Neural progenitor cell (in vitro differentiated cells): ENCODE measurements at regions not wholly inside any gene's neighbourhood (a gene's known extent, or its start where the extent isn't known, plus 50 kb on each side); places are given as distances from the start of the nearest gene placed in this dataset.

Experiments
- DNase-seq: peaks from one replicate; pipeline ENCODE4 v3.0.0-alpha.2; 2016; ENCODE audit warnings: low spot score
- H2AFZ ChIP-seq: fragments of 200-600 bp; sonication (generic); replicated peaks from 2 replicates; pipeline ENCODE4 v1.6.1; 2016; ENCODE audit warnings: antibody characterized with exemption
- H3F3A ChIP-seq: fragments of 200-600 bp; sonication (generic); 2 replicates; pipeline ENCODE4 v1.6.1; 2016; ENCODE audit warnings: antibody characterized with exemption, low read depth
- H3K27ac ChIP-seq: fragments of 200-600 bp; sonication (generic); 2 replicates; pipeline ENCODE4 v1.5.1; 2016; ENCODE audit warnings: mild to moderate bottlenecking
- H3K27me3 ChIP-seq: fragments of 200-600 bp; sonication (generic); 2 replicates; pipeline ENCODE4 v1.6.1; 2016; ENCODE audit warnings: mild to moderate bottlenecking, moderate library complexity
- H3K36me3 ChIP-seq: fragments of 200-600 bp; sonication (generic); 2 replicates; pipeline ENCODE4 v1.5.1; 2016
- H3K4me1 ChIP-seq: fragments of 200-600 bp; sonication (generic); 2 replicates; pipeline ENCODE4 v1.6.1; 2016; ENCODE audit warnings: mixed run types
- H3K4me2 ChIP-seq: fragments of 200-600 bp; sonication (generic); 2 replicates; pipeline ENCODE4 v1.6.1; 2016
- H3K4me3 ChIP-seq: fragments of 200-600 bp; sonication (generic); 2 replicates; pipeline ENCODE4 v1.5.1; 2016
- H3K79me2 ChIP-seq: fragments of 200-600 bp; sonication (generic); 2 replicates; pipeline ENCODE4 v1.6.1; 2016; ENCODE audit warnings: low read depth
- H3K9ac ChIP-seq: fragments of 200-600 bp; sonication (generic); 2 replicates; pipeline ENCODE4 v1.6.1; 2016
- H3K9me3 ChIP-seq: fragments of 200-600 bp; sonication (generic); 2 replicates; pipeline ENCODE4 v1.5.1; 2016; ENCODE audit warnings: low read depth
- H4K20me1 ChIP-seq: fragments of 200-600 bp; sonication (generic); 2 replicates; pipeline ENCODE4 v1.6.1; 2016; ENCODE audit warnings: low read depth
- H3K27ac Mint-ChIP-seq: 3 replicates; pipeline ENCODE4 v1.8.0; 2021; ENCODE audit warnings: mixed read lengths
- H3K27me3 Mint-ChIP-seq: 2 replicates; pipeline ENCODE4 v1.8.0; 2022; ENCODE audit warnings: low read depth, mild to moderate bottlenecking, inconsistent platforms, moderate library complexity, mixed read lengths; ENCODE audit not compliant: insufficient read depth
- H3K36me3 Mint-ChIP-seq: 3 replicates; pipeline ENCODE4 v1.8.0; 2021; ENCODE audit warnings: mixed read lengths
- H3K4me1 Mint-ChIP-seq: 3 replicates; pipeline ENCODE4 v1.8.0; 2021; ENCODE audit warnings: mixed read lengths
- H3K4me3 Mint-ChIP-seq: 3 replicates; pipeline ENCODE4 v1.8.0; 2021; ENCODE audit warnings: mild to moderate bottlenecking, moderate library complexity, mixed read lengths
- H3K9me3 Mint-ChIP-seq: 3 replicates; pipeline ENCODE4 v1.8.0; 2020; ENCODE audit warnings: mixed read lengths
- EZH2 ChIP-seq: fragments of 200-600 bp; sonication (generic); IDR thresholded peaks from 2 replicates; pipeline ENCODE4 v1.6.1; 2017; ENCODE audit warnings: antibody characterized with exemption, mild to moderate bottlenecking, moderate library complexity
- EZH2phosphoT487 ChIP-seq: fragments of 200-600 bp; sonication (generic); IDR thresholded peaks from 2 replicates; pipeline ENCODE4 v1.6.1; 2017; ENCODE audit warnings: antibody characterized with exemption
- TF ChIP-seq, protein P1 (sequence below): fragments of 200-600 bp; sonication (generic); IDR thresholded peaks from 2 replicates; pipeline ENCODE4 v1.5.1; 2017; ENCODE audit warnings: antibody characterized with exemption, mild to moderate bottlenecking

DNA sequence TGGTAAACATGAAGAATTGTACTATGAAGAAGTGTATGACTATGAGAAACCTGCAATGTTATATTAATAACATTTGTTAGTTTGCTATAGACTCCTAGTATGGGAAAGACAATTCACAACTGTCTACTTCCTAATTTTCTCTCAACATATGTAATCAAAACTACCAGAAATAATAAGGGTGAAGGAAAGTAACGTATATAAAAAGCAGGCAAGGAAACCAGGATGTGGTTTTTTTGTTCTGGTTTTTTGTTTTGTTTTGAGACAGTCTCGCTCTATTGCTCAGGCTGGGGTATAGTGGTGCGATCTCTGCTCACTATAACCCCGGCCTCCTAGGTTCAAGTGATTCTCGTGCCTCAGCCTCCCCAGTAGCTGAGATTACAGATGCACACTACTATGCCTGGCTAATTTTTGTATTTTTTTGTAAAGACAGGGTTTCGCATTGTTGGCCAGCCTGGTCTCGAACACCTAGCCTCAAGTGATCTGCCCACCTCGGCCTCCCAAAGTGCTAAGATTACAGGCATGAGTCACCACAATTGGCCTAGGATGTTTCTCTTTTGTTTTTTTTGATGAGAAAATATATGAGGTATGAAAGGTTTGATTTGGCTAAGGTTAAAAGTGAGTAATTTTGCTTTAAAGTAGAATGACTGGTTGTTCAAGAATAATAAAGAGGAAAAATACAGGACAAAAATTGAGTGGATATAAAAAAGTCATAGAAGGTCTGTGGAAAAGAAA lies 83.1 kb downstream of the PTCHD4 start:
- peaks cover 2% of the 10 kb centered on the region for H3K27me3 Mint-ChIP-seq
- H3K4me3 Mint-ChIP-seq = no peak overlapping the region
- no peak overlapping the region for H3K4me2 ChIP-seq
- H3K4me3 ChIP-seq = no peak overlapping the region
- H3K36me3 ChIP-seq = no peaks in the 10 kb centered on the region
- H3K4me1 ChIP-seq = peaks cover 3% of the 10 kb centered on the region
- H3K27ac ChIP-seq = no peak overlapping the region
- H3K36me3 Mint-ChIP-seq = no peaks in the 10 kb centered on the region
- no peaks in the 10 kb centered on the region for H3K9me3 ChIP-seq
- no peak for DNase-seq
- H3K9ac ChIP-seq = no peak overlapping the region
- H3K9me3 Mint-ChIP-seq = no peaks in the 10 kb centered on the region
- no peaks in the 10 kb centered on the region for H3K79me2 ChIP-seq
- no peak overlapping the region for H2AFZ ChIP-seq
- H3F3A ChIP-seq = no peaks in the 10 kb centered on the region
- H4K20me1 ChIP-seq = no peaks in the 10 kb centered on the region
- H3K27me3 ChIP-seq = no peaks in the 10 kb centered on the region
- peaks cover 7% of the 10 kb centered on the region for H3K4me1 Mint-ChIP-seq
- H3K27ac Mint-ChIP-seq = no peak overlapping the region
- TF ChIP-seq EZH2phosphoT487 (no peak), EZH2 (no peak)
- TF ChIP-seq, protein P1, sequence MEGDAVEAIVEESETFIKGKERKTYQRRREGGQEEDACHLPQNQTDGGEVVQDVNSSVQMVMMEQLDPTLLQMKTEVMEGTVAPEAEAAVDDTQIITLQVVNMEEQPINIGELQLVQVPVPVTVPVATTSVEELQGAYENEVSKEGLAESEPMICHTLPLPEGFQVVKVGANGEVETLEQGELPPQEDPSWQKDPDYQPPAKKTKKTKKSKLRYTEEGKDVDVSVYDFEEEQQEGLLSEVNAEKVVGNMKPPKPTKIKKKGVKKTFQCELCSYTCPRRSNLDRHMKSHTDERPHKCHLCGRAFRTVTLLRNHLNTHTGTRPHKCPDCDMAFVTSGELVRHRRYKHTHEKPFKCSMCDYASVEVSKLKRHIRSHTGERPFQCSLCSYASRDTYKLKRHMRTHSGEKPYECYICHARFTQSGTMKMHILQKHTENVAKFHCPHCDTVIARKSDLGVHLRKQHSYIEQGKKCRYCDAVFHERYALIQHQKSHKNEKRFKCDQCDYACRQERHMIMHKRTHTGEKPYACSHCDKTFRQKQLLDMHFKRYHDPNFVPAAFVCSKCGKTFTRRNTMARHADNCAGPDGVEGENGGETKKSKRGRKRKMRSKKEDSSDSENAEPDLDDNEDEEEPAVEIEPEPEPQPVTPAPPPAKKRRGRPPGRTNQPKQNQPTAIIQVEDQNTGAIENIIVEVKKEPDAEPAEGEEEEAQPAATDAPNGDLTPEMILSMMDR = no peak

DNA sequence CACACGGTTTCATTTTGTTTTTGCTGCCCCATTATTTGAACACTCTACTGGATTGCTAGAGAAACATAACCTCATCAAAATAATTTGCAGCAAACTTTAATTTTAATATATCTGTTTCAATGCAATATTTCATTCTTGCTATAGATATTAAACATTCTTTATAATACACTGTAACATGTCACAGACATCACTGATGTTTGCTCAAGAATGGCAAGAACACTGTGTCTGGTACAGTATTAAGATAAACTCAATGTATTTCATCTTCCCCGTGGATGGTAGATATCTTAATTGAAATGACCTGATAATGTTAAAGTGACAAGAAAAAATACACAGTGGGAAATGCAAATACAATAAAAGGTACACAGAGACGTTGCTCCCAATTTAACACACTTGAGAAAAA lies 86.0 kb downstream of the PTCHD4 start:
- no peak overlapping the region for H3K4me3 Mint-ChIP-seq
- Histone ChIP-seq H3K27me3 (no peaks in the 10 kb centered on the region), H3K9me3 (no peaks in the 10 kb centered on the region), H2AFZ (no peak overlapping the region), H3K36me3 (no peaks in the 10 kb centered on the region), H3K27ac (no peak overlapping the region), H3K4me1 (peaks cover 3% of the 10 kb centered on the region), H3K79me2 (no peaks in the 10 kb centered on the region), H3K4me3 (no peak overlapping the region), H3F3A (no peaks in the 10 kb centered on the region), H3K4me2 (no peak overlapping the region), H4K20me1 (no peaks in the 10 kb centered on the region), H3K9ac (no peak overlapping the region)
- H3K4me1 Mint-ChIP-seq = peaks cover 7% of the 10 kb centered on the region
- DNase-seq = no peak
- H3K27ac Mint-ChIP-seq = no peak overlapping the region
- no peaks in the 10 kb centered on the region for H3K9me3 Mint-ChIP-seq
- TF ChIP-seq EZH2phosphoT487 = no peak
- no peak for TF ChIP-seq EZH2
- TF ChIP-seq, protein P1 = no peak
- H3K27me3 Mint-ChIP-seq = peaks cover 2% of the 10 kb centered on the region
- H3K36me3 Mint-ChIP-seq = no peaks in the 10 kb centered on the region

DNA sequence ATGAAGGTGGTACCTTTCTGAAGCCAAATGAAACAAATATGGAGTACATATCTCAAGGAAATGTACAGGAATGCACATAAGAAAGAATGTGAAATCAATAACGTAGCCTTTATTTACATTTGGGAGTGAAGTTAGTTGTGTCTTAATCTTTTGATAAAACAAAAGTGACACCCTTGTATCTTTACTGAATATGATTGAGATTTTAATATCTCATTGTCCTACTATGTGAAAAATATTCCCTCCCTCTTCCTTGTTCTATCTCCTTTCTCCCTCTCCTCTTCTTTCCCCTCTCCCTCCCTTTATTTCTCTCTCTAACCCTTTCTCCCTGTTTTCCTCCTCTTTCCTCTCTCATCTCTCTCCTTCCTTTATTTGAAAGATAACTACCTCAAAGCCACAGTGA lies 89.1 kb downstream of the PTCHD4 start:
- H3K36me3 ChIP-seq = no peaks in the 10 kb centered on the region

More for the DNA sequence above, 89.1 kb downstream of the PTCHD4 start:
- Mint-ChIP-seq H3K4me1 (peaks cover 7% of the 10 kb centered on the region), H3K4me3 (no peak overlapping the region), H3K27me3 (peaks cover 2% of the 10 kb centered on the region), H3K9me3 (no peaks in the 10 kb centered on the region), H3K27ac (no peak overlapping the region), H3K36me3 (no peaks in the 10 kb centered on the region)
- H4K20me1 ChIP-seq = no peaks in the 10 kb centered on the region
- TF ChIP-seq, protein P1 = no peak
- TF ChIP-seq EZH2phosphoT487 (no peak), EZH2 (no peak)
- H3K9me3 ChIP-seq = no peaks in the 10 kb centered on the region
- DNase-seq = no peak
- H3K27me3 ChIP-seq = no peaks in the 10 kb centered on the region
- H3K27ac ChIP-seq = no peak overlapping the region
- H3K4me2 ChIP-seq = no peak overlapping the region
- H3K4me3 ChIP-seq = no peak overlapping the region
- H3K4me1 ChIP-seq = peaks cover 3% of the 10 kb centered on the region
- H3F3A ChIP-seq = no peaks in the 10 kb centered on the region
- H2AFZ ChIP-seq = no peak overlapping the region
- no peak overlapping the region for H3K9ac ChIP-seq
- no peaks in the 10 kb centered on the region for H3K79me2 ChIP-seq
